ENCODE measurements at regions not wholly inside any gene's neighbourhood (a gene's known extent, or its start where the extent isn't known, plus 50 kb on each side); places are given as distances from the start of the nearest gene placed in this dataset.

DNA sequence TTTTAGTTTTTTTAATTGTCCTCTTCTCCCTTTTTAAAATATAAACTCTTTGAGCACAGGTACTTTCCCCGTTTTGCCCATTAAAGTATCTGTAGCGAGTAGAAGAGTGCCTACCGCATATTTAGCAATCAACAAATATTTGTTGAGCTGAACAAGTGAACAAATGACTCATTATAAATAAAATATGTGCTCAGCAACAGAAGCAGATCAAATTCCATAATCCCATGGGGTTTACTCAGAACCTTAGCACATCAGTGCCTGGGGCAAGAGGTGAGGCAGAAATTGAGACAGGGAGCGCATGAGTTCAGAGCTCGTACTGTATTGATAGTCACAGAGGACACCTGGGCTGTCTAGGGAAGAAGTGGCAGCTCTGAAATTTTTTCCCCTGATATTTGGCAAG is 161.0 kb downstream of the SEM1 start:
- Histone ChIP-seq H3K9me3 (ENCODE audit: insufficient read depth, low read depth) (no peaks in the 10 kb centered on the region), H3K9me2 (ENCODE audit: insufficient read depth) (no peaks in the 10 kb centered on the region), H3K27me3 (ENCODE audit: insufficient read depth, low read depth) (no peaks in the 10 kb centered on the region), H3K79me2 (ENCODE audit: low read depth) (no peaks in the 10 kb centered on the region), H3K4me1 (replicated peaks; ENCODE audit: insufficient read depth) (peaks cover 35% of the 10 kb centered on the region), H2AFZ (no peak overlapping the region), H3K27ac (peak overlapping the region; percentile 52), H3K36me3 (ENCODE audit: low read depth) (no peaks in the 10 kb centered on the region), H3K4me2 (peak overlapping the region; percentile 59), H3F3A (ENCODE audit: insufficient read depth, low read depth) (peaks cover 24% of the 10 kb centered on the region; the same call in 1 of the 2 replicates), H3K4me3 (no peak overlapping the region), H4K20me1 (ENCODE audit: insufficient read depth) (no peaks in the 10 kb centered on the region)
- no peak for TF ChIP-seq EZH2 (IDR thresholded peaks at IDR 0.05; ENCODE audit: low read depth)
- peak; percentile 84 to 98 for DNase-seq
- BruUV-seq (replicated peaks), result no TSS peak
- ChIA-PET CTCF (interaction anchor here (0.6 kb wide), 1 partner anchor 472 kb away, joined by 5 read pairs; no protein-coding TSS in a partner anchor), POLR2A (ENCODE audit: unreplicated experiment) (interaction anchor here (0.6 kb wide), 1 partner anchor 464 kb away, joined by 8 read pairs; no protein-coding TSS in a partner anchor)
- intact Hi-C loops (cut with micrococcal nuclease; ENCODE audit: unreplicated experiment), result loop anchor here (2.0 to 5.0 kb wide), 3 partner anchors 174 to 330 kb away; partner anchors contain the start of gene SLC25A13

DNA sequence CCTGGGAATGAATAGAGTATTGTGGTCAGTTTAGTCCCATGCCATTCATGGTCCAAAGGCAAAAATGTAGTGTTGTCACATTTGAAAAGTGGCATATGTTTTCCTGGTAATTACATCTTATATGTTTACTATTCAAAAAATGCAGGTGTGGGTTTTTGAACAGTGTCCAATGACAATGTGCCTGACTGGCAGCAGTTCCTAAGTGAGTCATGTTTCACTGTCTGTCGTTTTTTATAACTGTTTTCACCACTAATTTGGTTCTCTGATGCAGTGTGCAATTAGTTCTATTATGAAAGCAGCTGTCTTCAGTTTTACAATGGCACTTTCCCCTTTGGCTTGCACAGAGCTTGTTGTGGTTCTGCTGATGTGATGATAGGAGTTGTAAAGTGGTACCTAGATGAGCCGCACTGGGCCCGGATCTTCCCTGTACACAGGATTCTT is 162.3 kb downstream of the SEM1 start:
- H4K20me1 ChIP-seq (ENCODE audit: insufficient read depth), result no peaks in the 10 kb centered on the region
- ChIA-PET POLR2A (ENCODE audit: unreplicated experiment) (interaction anchor here (0.6 kb wide), 1 partner anchor 162 kb away, joined by 3 read pairs; no protein-coding TSS in a partner anchor), CTCF (no interaction called here)
- intact Hi-C loops (cut with micrococcal nuclease; ENCODE audit: unreplicated experiment), result loop anchor here (2.0 to 5.0 kb wide), 3 partner anchors 161 to 225 kb away; partner anchors contain the start of genes SEM1 and SLC25A13
- no peaks in the 10 kb centered on the region for H3K9me3 ChIP-seq (ENCODE audit: insufficient read depth, low read depth)
- no peaks in the 10 kb centered on the region for H3K79me2 ChIP-seq (ENCODE audit: low read depth)
- TF ChIP-seq, protein P1, sequence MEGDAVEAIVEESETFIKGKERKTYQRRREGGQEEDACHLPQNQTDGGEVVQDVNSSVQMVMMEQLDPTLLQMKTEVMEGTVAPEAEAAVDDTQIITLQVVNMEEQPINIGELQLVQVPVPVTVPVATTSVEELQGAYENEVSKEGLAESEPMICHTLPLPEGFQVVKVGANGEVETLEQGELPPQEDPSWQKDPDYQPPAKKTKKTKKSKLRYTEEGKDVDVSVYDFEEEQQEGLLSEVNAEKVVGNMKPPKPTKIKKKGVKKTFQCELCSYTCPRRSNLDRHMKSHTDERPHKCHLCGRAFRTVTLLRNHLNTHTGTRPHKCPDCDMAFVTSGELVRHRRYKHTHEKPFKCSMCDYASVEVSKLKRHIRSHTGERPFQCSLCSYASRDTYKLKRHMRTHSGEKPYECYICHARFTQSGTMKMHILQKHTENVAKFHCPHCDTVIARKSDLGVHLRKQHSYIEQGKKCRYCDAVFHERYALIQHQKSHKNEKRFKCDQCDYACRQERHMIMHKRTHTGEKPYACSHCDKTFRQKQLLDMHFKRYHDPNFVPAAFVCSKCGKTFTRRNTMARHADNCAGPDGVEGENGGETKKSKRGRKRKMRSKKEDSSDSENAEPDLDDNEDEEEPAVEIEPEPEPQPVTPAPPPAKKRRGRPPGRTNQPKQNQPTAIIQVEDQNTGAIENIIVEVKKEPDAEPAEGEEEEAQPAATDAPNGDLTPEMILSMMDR (conservative IDR thresholded peaks at IDR 0.05), result no peak
- H2AFZ ChIP-seq, result no peak overlapping the region
- peak; percentile 46 to 88 for DNase-seq
- no peaks in the 10 kb centered on the region for H3K27me3 ChIP-seq (ENCODE audit: insufficient read depth, low read depth)
- no TSS peak for BruUV-seq (replicated peaks)
- H3K36me3 ChIP-seq (ENCODE audit: low read depth), result no peaks in the 10 kb centered on the region
- peaks cover 35% of the 10 kb centered on the region for H3K4me1 ChIP-seq (replicated peaks; ENCODE audit: insufficient read depth)
- peaks cover 24% of the 10 kb centered on the region; the same call in 1 of the 2 replicates for H3F3A ChIP-seq (ENCODE audit: insufficient read depth, low read depth)
- no peak overlapping the region for H3K4me3 ChIP-seq
- H3K9me2 ChIP-seq (ENCODE audit: insufficient read depth), result no peaks in the 10 kb centered on the region
- H3K4me2 ChIP-seq, result peak overlapping the region; percentile 59
- peak overlapping the region; percentile 52 for H3K27ac ChIP-seq

DNA sequence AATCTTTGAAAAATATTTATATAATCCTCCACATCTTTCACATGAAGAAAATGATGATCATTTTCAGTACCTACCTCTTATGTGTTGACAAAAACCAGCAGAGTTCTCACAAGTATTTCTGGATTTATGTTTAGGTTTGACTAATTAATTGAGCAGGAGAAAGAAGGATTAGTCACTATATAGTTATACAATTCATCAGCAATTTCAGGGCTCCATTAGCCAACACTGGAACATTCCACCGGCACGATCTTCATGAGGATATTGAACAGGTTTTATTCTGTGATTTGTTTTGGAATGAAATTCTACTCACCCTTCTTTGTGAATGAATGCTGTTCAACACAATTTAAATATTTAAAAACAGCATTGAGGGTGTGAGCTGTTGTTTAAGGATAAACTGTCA is 163.2 kb downstream of the SEM1 start:
- peak in 1 of 2 experiments; percentile 54 for DNase-seq
- BruUV-seq (replicated peaks), result no TSS peak
- CTCF ChIA-PET, result interaction anchor here (0.7 kb wide), 1 partner anchor 1471 kb away, joined by 9 read pairs; no protein-coding TSS in a partner anchor
- TF ChIP-seq EZH2 (IDR thresholded peaks at IDR 0.05; ENCODE audit: low read depth), result no peak
- TF ChIP-seq, protein P1 (conservative IDR thresholded peaks at IDR 0.05), result no peak
- Histone ChIP-seq H3K4me1 (replicated peaks; ENCODE audit: insufficient read depth) (peaks cover 35% of the 10 kb centered on the region), H3K9me3 (ENCODE audit: insufficient read depth, low read depth) (no peaks in the 10 kb centered on the region), H3K9me2 (ENCODE audit: insufficient read depth) (no peaks in the 10 kb centered on the region), H3K27me3 (ENCODE audit: insufficient read depth, low read depth) (no peaks in the 10 kb centered on the region), H3K4me3 (no peak overlapping the region), H3K4me2 (no peak overlapping the region), H3F3A (ENCODE audit: insufficient read depth, low read depth) (peaks cover 24% of the 10 kb centered on the region; the same call in 1 of the 2 replicates), H4K20me1 (ENCODE audit: insufficient read depth) (no peaks in the 10 kb centered on the region), H3K79me2 (ENCODE audit: low read depth) (no peaks in the 10 kb centered on the region), H2AFZ (no peak overlapping the region), H3K27ac (no peak overlapping the region), H3K36me3 (ENCODE audit: low read depth) (no peaks in the 10 kb centered on the region)
- intact Hi-C loops (cut with micrococcal nuclease; ENCODE audit: unreplicated experiment), result loop anchor here (2.0 to 5.0 kb wide), 3 partner anchors 162 to 224 kb away; partner anchors contain the start of genes SEM1 and SLC25A13
- POLR2A ChIA-PET (ENCODE audit: unreplicated experiment), result no interaction called here

Measured in PC-9 (cell line).